ENCODE measurements at regions not wholly inside any gene's neighbourhood (a gene's known extent, or its start where the extent isn't known, plus 50 kb on each side); places are given as distances from the start of the nearest gene placed in this dataset.

GRCh38 chr5:61666064-61666621 lies 334.1 kb downstream of the ZSWIM6 start:
- H3K9ac ChIP-seq (ENCODE audit: low read depth in 1 of 2, low read length in 2 of 2) = no peak overlapping the region
- no peaks in the 10 kb centered on the region for H3K27me3 ChIP-seq (ENCODE audit: control insufficient read depth in 1 of 2, insufficient read depth in 2 of 2, low read length in 2 of 2)
- no peaks in the 10 kb centered on the region for H3K9me3 ChIP-seq (ENCODE audit: control insufficient read depth in 1 of 2, low read length in 2 of 2)
- H3K4me3 ChIP-seq (ENCODE audit: low read depth in 1 of 2, low read length in 2 of 2) = peak overlapping the region; percentile 21 to 41
- H3K36me3 ChIP-seq (ENCODE audit: control insufficient read depth in 1 of 2, insufficient read depth in 2 of 2, low read length in 2 of 2) = no peaks in the 10 kb centered on the region
- H3K27ac ChIP-seq (ENCODE audit: low read depth, low read length) = peak overlapping the region; percentile 28
- H3K4me1 ChIP-seq (ENCODE audit: control insufficient read depth in 1 of 2, insufficient read depth in 2 of 2, low read length in 2 of 2) = peaks cover 10 to 25% of the 10 kb centered on the region in 2 donors

GRCh38 chr5:61667525-61668218 lies 335.6 kb downstream of the ZSWIM6 start:
- Histone ChIP-seq H3K4me3 (ENCODE audit: low read depth in 1 of 2, low read length in 2 of 2) (no peak overlapping the region), H3K36me3 (ENCODE audit: control insufficient read depth in 1 of 2, insufficient read depth in 2 of 2, low read length in 2 of 2) (no peaks in the 10 kb centered on the region), H3K4me1 (ENCODE audit: control insufficient read depth in 1 of 2, insufficient read depth in 2 of 2, low read length in 2 of 2) (peaks cover 16 to 34% of the 10 kb centered on the region in 2 donors), H3K27ac (ENCODE audit: low read depth, low read length) (no peak overlapping the region), H3K9ac (ENCODE audit: low read depth in 1 of 2, low read length in 2 of 2) (no peak overlapping the region), H3K9me3 (ENCODE audit: control insufficient read depth in 1 of 2, low read length in 2 of 2) (no peaks in the 10 kb centered on the region), H3K27me3 (ENCODE audit: control insufficient read depth in 1 of 2, insufficient read depth in 2 of 2, low read length in 2 of 2) (no peaks in the 10 kb centered on the region)

GRCh38 chr5:61669531-61669930 lies 337.5 kb downstream of the ZSWIM6 start:
- Histone ChIP-seq H3K36me3 (ENCODE audit: control insufficient read depth in 1 of 2, insufficient read depth in 2 of 2, low read length in 2 of 2) (no peaks in the 10 kb centered on the region), H3K9ac (ENCODE audit: low read depth in 1 of 2, low read length in 2 of 2) (no peak overlapping the region), H3K27ac (ENCODE audit: low read depth, low read length) (no peak overlapping the region), H3K9me3 (ENCODE audit: control insufficient read depth in 1 of 2, low read length in 2 of 2) (no peaks in the 10 kb centered on the region), H3K27me3 (ENCODE audit: control insufficient read depth in 1 of 2, insufficient read depth in 2 of 2, low read length in 2 of 2) (no peaks in the 10 kb centered on the region), H3K4me3 (ENCODE audit: low read depth in 1 of 2, low read length in 2 of 2) (no peak overlapping the region), H3K4me1 (ENCODE audit: control insufficient read depth in 1 of 2, insufficient read depth in 2 of 2, low read length in 2 of 2) (peaks cover 33 to 53% of the 10 kb centered on the region in 2 donors)

GRCh38 chr5:61670941-61671340 lies 338.9 kb downstream of the ZSWIM6 start:
- H3K9ac ChIP-seq (ENCODE audit: low read depth in 1 of 2, low read length in 2 of 2) = no peak overlapping the region
- H3K9me3 ChIP-seq (ENCODE audit: control insufficient read depth in 1 of 2, low read length in 2 of 2) = no peaks in the 10 kb centered on the region
- H3K27me3 ChIP-seq (ENCODE audit: control insufficient read depth in 1 of 2, insufficient read depth in 2 of 2, low read length in 2 of 2) = no peaks in the 10 kb centered on the region
- H3K36me3 ChIP-seq (ENCODE audit: control insufficient read depth in 1 of 2, insufficient read depth in 2 of 2, low read length in 2 of 2) = no peaks in the 10 kb centered on the region
- peaks cover 36 to 64% of the 10 kb centered on the region in 2 donors for H3K4me1 ChIP-seq (ENCODE audit: control insufficient read depth in 1 of 2, insufficient read depth in 2 of 2, low read length in 2 of 2)
- H3K27ac ChIP-seq (ENCODE audit: low read depth, low read length) = no peak overlapping the region
- H3K4me3 ChIP-seq (ENCODE audit: low read depth in 1 of 2, low read length in 2 of 2) = no peak overlapping the region

- Histone ChIP-seq H3K9me3 (ENCODE audit: control insufficient read depth in 1 of 2, low read length in 2 of 2) (no peaks in the 10 kb centered on the region), H3K36me3 (ENCODE audit: control insufficient read depth in 1 of 2, insufficient read depth in 2 of 2, low read length in 2 of 2) (no peaks in the 10 kb centered on the region), H3K9ac (ENCODE audit: low read depth in 1 of 2, low read length in 2 of 2) (no peak overlapping the region), H3K27me3 (ENCODE audit: control insufficient read depth in 1 of 2, insufficient read depth in 2 of 2, low read length in 2 of 2) (no peaks in the 10 kb centered on the region), H3K4me1 (ENCODE audit: control insufficient read depth in 1 of 2, insufficient read depth in 2 of 2, low read length in 2 of 2) (peaks cover 25 to 44% of the 10 kb centered on the region in 2 donors), H3K4me3 (ENCODE audit: low read depth in 1 of 2, low read length in 2 of 2) (no peak overlapping the region), H3K27ac (ENCODE audit: low read depth, low read length) (no peak overlapping the region)
These were observed 341.1 kb downstream of the ZSWIM6 start for GRCh38 chr5:61673007-61673735.

GRCh38 chr5:61674378-61674777 lies 342.3 kb downstream of the ZSWIM6 start:
- Histone ChIP-seq H3K9ac (ENCODE audit: low read depth in 1 of 2, low read length in 2 of 2) (no peak overlapping the region), H3K4me3 (ENCODE audit: low read depth in 1 of 2, low read length in 2 of 2) (no peak overlapping the region), H3K27me3 (ENCODE audit: control insufficient read depth in 1 of 2, insufficient read depth in 2 of 2, low read length in 2 of 2) (no peaks in the 10 kb centered on the region), H3K4me1 (ENCODE audit: control insufficient read depth in 1 of 2, insufficient read depth in 2 of 2, low read length in 2 of 2) (peaks cover 25 to 42% of the 10 kb centered on the region in 2 donors), H3K27ac (ENCODE audit: low read depth, low read length) (no peak overlapping the region), H3K9me3 (ENCODE audit: control insufficient read depth in 1 of 2, low read length in 2 of 2) (no peaks in the 10 kb centered on the region), H3K36me3 (ENCODE audit: control insufficient read depth in 1 of 2, insufficient read depth in 2 of 2, low read length in 2 of 2) (no peaks in the 10 kb centered on the region)

- Histone ChIP-seq H3K36me3 (ENCODE audit: control insufficient read depth in 1 of 2, insufficient read depth in 2 of 2, low read length in 2 of 2) (no peaks in the 10 kb centered on the region), H3K4me1 (ENCODE audit: control insufficient read depth in 1 of 2, insufficient read depth in 2 of 2, low read length in 2 of 2) (peaks cover 25 to 46% of the 10 kb centered on the region in 2 donors), H3K27me3 (ENCODE audit: control insufficient read depth in 1 of 2, insufficient read depth in 2 of 2, low read length in 2 of 2) (no peaks in the 10 kb centered on the region), H3K9me3 (ENCODE audit: control insufficient read depth in 1 of 2, low read length in 2 of 2) (no peaks in the 10 kb centered on the region), H3K4me3 (ENCODE audit: low read depth in 1 of 2, low read length in 2 of 2) (no peak overlapping the region), H3K27ac (ENCODE audit: low read depth, low read length) (no peak overlapping the region), H3K9ac (ENCODE audit: low read depth in 1 of 2, low read length in 2 of 2) (no peak overlapping the region)
These were observed 343.1 kb downstream of the ZSWIM6 start for GRCh38 chr5:61675015-61675692.

- H3K27me3 ChIP-seq (ENCODE audit: control insufficient read depth in 1 of 2, insufficient read depth in 2 of 2, low read length in 2 of 2) = no peaks in the 10 kb centered on the region
- no peaks in the 10 kb centered on the region for H3K36me3 ChIP-seq (ENCODE audit: control insufficient read depth in 1 of 2, insufficient read depth in 2 of 2, low read length in 2 of 2)
- no peaks in the 10 kb centered on the region for H3K9me3 ChIP-seq (ENCODE audit: control insufficient read depth in 1 of 2, low read length in 2 of 2)
- peaks cover 24 to 42% of the 10 kb centered on the region in 2 donors for H3K4me1 ChIP-seq (ENCODE audit: control insufficient read depth in 1 of 2, insufficient read depth in 2 of 2, low read length in 2 of 2)
- H3K27ac ChIP-seq (ENCODE audit: low read depth, low read length) = no peak overlapping the region
- H3K9ac ChIP-seq (ENCODE audit: low read depth in 1 of 2, low read length in 2 of 2) = no peak overlapping the region
- H3K4me3 ChIP-seq (ENCODE audit: low read depth in 1 of 2, low read length in 2 of 2) = no peak overlapping the region
These were observed 345.2 kb downstream of the ZSWIM6 start for GRCh38 chr5:61677220-61677619.

GRCh38 chr5:61678966-61679365 lies 346.9 kb downstream of the ZSWIM6 start:
- no peak overlapping the region for H3K27ac ChIP-seq (ENCODE audit: low read depth, low read length)
- H3K27me3 ChIP-seq (ENCODE audit: control insufficient read depth in 1 of 2, insufficient read depth in 2 of 2, low read length in 2 of 2) = no peaks in the 10 kb centered on the region
- H3K9ac ChIP-seq (ENCODE audit: low read depth in 1 of 2, low read length in 2 of 2) = no peak overlapping the region
- no peaks in the 10 kb centered on the region for H3K9me3 ChIP-seq (ENCODE audit: control insufficient read depth in 1 of 2, low read length in 2 of 2)
- no peaks in the 10 kb centered on the region for H3K36me3 ChIP-seq (ENCODE audit: control insufficient read depth in 1 of 2, insufficient read depth in 2 of 2, low read length in 2 of 2)
- peaks cover 9 to 24% of the 10 kb centered on the region in 2 donors for H3K4me1 ChIP-seq (ENCODE audit: control insufficient read depth in 1 of 2, insufficient read depth in 2 of 2, low read length in 2 of 2)
- no peak overlapping the region for H3K4me3 ChIP-seq (ENCODE audit: low read depth in 1 of 2, low read length in 2 of 2)

- H3K4me1 ChIP-seq (ENCODE audit: control insufficient read depth in 1 of 2, insufficient read depth in 2 of 2, low read length in 2 of 2) = peaks cover 3 to 19% of the 10 kb centered on the region in 2 donors
- H3K27ac ChIP-seq (ENCODE audit: low read depth, low read length) = no peak overlapping the region
- no peaks in the 10 kb centered on the region for H3K9me3 ChIP-seq (ENCODE audit: control insufficient read depth in 1 of 2, low read length in 2 of 2)
- H3K36me3 ChIP-seq (ENCODE audit: control insufficient read depth in 1 of 2, insufficient read depth in 2 of 2, low read length in 2 of 2) = no peaks in the 10 kb centered on the region
- no peaks in the 10 kb centered on the region for H3K27me3 ChIP-seq (ENCODE audit: control insufficient read depth in 1 of 2, insufficient read depth in 2 of 2, low read length in 2 of 2)
- no peak overlapping the region for H3K9ac ChIP-seq (ENCODE audit: low read depth in 1 of 2, low read length in 2 of 2)
- no peak overlapping the region for H3K4me3 ChIP-seq (ENCODE audit: low read depth in 1 of 2, low read length in 2 of 2)
These were observed 347.5 kb downstream of the ZSWIM6 start for GRCh38 chr5:61679562-61679961.
